ENCODE measurements at regions not wholly inside any gene's neighbourhood (a gene's known extent, or its start where the extent isn't known, plus 50 kb on each side); places are given as distances from the start of the nearest gene placed in this dataset.
"Not testable (repeated sequence)": the region's sequence is repeated elsewhere in the genome, so short reads cannot be mapped to it uniquely, and the experiment has no call there.

DNA sequence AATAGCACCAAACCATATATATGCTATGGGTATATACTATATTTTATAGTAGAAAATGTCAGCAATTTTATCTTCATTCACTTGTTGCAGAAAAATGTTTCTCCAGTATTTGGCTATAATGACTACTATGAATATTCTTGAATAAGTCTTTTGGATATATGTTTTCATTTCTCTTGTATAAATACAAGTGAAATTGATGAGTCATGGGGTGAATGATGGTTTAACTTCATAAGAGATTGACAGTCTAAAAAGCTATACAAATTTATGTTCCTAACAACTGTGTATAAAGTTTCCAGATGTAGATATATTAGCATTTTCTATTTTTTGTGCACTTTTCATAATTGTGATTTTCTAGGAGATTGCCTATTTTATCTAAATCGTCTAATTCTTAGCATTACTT lies 714.8 kb downstream of the TRHDE start:
- Histone ChIP-seq H3K4me3 (ENCODE audit: low read length, poor library complexity, severe bottlenecking) (no peak overlapping the region), H3K79me2 (ENCODE audit: insufficient read depth, low read length) (no peaks in the 10 kb centered on the region), H3K4me2 (ENCODE audit: low read depth, low read length, poor library complexity, severe bottlenecking) (no peak overlapping the region), H3F3A (ENCODE audit: low read depth) (no peaks in the 10 kb centered on the region), H4K20me1 (ENCODE audit: insufficient read depth, low read length, poor library complexity, severe bottlenecking) (no peaks in the 10 kb centered on the region), H3K9ac (ENCODE audit: low read depth, low read length, poor library complexity, severe bottlenecking) (no peak overlapping the region), H2AFZ (ENCODE audit: low read length) (no peak overlapping the region), H3K36me3 (ENCODE audit: insufficient read depth, low read length) (no peaks in the 10 kb centered on the region), H3K9me3 (ENCODE audit: insufficient read depth, low read depth, low read length) (no peaks in the 10 kb centered on the region), H3K9me2 (replicated peaks; ENCODE audit: low read depth, low read length) (no peaks in the 10 kb centered on the region), H3K4me1 (ENCODE audit: insufficient read depth, low read length, poor library complexity, severe bottlenecking) (no peaks in the 10 kb centered on the region), H3K27me3 (ENCODE audit: insufficient read depth, low read length, poor library complexity, severe bottlenecking) (no peaks in the 10 kb centered on the region)
- TF ChIP-seq, protein P1, sequence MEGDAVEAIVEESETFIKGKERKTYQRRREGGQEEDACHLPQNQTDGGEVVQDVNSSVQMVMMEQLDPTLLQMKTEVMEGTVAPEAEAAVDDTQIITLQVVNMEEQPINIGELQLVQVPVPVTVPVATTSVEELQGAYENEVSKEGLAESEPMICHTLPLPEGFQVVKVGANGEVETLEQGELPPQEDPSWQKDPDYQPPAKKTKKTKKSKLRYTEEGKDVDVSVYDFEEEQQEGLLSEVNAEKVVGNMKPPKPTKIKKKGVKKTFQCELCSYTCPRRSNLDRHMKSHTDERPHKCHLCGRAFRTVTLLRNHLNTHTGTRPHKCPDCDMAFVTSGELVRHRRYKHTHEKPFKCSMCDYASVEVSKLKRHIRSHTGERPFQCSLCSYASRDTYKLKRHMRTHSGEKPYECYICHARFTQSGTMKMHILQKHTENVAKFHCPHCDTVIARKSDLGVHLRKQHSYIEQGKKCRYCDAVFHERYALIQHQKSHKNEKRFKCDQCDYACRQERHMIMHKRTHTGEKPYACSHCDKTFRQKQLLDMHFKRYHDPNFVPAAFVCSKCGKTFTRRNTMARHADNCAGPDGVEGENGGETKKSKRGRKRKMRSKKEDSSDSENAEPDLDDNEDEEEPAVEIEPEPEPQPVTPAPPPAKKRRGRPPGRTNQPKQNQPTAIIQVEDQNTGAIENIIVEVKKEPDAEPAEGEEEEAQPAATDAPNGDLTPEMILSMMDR (conservative IDR thresholded peaks at IDR 0.05; ENCODE audit: low read length) = no peak
- no peak for TF ChIP-seq EZH2phosphoT487 (IDR thresholded peaks at IDR 0.05; ENCODE audit: borderline replicate concordance)

DNA sequence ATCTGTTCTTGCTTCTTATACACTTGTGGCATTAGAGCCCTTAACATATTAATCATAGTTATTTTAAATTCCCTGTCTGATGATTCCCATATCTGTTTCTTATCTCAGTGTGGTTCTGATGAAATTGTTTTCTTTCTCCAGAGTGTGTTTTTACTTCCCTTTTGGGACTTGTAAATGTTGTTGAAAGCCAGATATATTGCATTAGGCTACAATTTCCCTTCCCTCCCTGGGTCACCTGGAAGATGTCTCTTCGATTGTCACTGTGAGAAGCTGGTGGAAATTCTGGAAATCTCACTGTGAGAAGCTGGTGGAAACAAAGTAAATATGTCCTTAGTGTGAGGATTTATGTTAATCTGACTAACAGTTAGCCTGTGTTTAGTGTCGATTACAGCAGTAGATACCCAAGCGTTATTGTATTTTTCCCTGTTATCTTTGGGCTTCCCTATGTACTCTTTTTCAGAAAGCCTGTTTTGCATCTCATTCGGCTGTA lies 717.3 kb downstream of the TRHDE start:
- no peak overlapping the region for H3K9ac ChIP-seq (ENCODE audit: low read depth, low read length, poor library complexity, severe bottlenecking)
- TF ChIP-seq, protein P1 (conservative IDR thresholded peaks at IDR 0.05; ENCODE audit: low read length) = no peak
- no peak for TF ChIP-seq EZH2phosphoT487 (IDR thresholded peaks at IDR 0.05; ENCODE audit: borderline replicate concordance)
- no peaks in the 10 kb centered on the region for H3K4me1 ChIP-seq (ENCODE audit: insufficient read depth, low read length, poor library complexity, severe bottlenecking)
- H4K20me1 ChIP-seq (ENCODE audit: insufficient read depth, low read length, poor library complexity, severe bottlenecking) = no peaks in the 10 kb centered on the region
- no peaks in the 10 kb centered on the region for H3K9me2 ChIP-seq (replicated peaks; ENCODE audit: low read depth, low read length)
- H3K4me3 ChIP-seq (ENCODE audit: low read length, poor library complexity, severe bottlenecking) = no peak overlapping the region
- H3K4me2 ChIP-seq (ENCODE audit: low read depth, low read length, poor library complexity, severe bottlenecking) = no peak overlapping the region
- no peaks in the 10 kb centered on the region for H3K27me3 ChIP-seq (ENCODE audit: insufficient read depth, low read length, poor library complexity, severe bottlenecking)
- no peaks in the 10 kb centered on the region for H3F3A ChIP-seq (ENCODE audit: low read depth)
- no peaks in the 10 kb centered on the region for H3K9me3 ChIP-seq (ENCODE audit: insufficient read depth, low read depth, low read length)
- H3K79me2 ChIP-seq (ENCODE audit: insufficient read depth, low read length) = no peaks in the 10 kb centered on the region
- no peaks in the 10 kb centered on the region for H3K36me3 ChIP-seq (ENCODE audit: insufficient read depth, low read length)
- no peak overlapping the region for H2AFZ ChIP-seq (ENCODE audit: low read length)

DNA sequence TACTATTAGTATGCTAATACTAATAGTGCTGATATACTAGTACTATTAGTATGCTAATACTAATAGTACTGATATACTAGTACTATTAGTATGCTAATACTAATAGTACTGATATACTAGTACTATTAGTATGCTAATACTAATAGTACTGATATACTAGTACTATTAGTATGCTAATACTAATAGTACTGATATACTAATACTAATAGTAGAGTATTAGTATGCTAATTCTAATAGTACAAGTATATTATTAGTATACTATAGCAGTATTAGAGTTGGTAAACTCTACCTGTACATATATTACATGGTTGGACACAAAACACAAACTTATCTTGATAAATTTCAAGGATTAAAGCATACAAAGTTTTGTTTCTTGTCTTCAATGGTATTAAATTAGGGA lies 722.9 kb downstream of the TRHDE start:
- H3K4me2 ChIP-seq (ENCODE audit: low read depth, low read length, poor library complexity, severe bottlenecking); H3K27me3 ChIP-seq (ENCODE audit: insufficient read depth, low read length, poor library complexity, severe bottlenecking); H3K4me3 ChIP-seq (ENCODE audit: low read length, poor library complexity, severe bottlenecking): not testable (repeated sequence)

DNA sequence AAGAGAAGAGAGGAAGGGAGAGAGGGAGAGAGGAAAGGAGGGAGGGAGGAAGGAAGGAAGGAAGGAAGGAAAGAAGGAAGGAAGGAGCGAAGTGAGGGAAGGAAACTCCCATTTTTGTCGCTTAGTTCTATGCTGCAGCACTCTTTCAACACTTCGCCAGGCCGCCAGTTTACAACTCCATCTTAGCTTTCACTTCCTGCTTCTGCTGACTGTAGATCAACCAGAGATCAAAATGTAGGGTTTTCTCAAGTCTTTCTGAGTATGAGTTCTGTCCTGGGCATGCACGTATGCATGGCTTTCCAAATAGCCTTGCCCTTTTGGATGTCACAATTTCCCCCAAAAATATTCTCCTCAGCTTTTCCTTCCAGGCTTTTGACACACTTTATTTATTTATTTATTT lies 723.4 kb downstream of the TRHDE start:
- H2AFZ ChIP-seq (ENCODE audit: low read length) = no peak overlapping the region
- no peaks in the 10 kb centered on the region for H4K20me1 ChIP-seq (ENCODE audit: insufficient read depth, low read length, poor library complexity, severe bottlenecking)
- no peaks in the 10 kb centered on the region for H3K9me3 ChIP-seq (ENCODE audit: insufficient read depth, low read depth, low read length)
- H3F3A ChIP-seq (ENCODE audit: low read depth) = no peaks in the 10 kb centered on the region
- no peak for TF ChIP-seq EZH2phosphoT487 (IDR thresholded peaks at IDR 0.05; ENCODE audit: borderline replicate concordance)
- TF ChIP-seq, protein P1 (conservative IDR thresholded peaks at IDR 0.05; ENCODE audit: low read length) = no peak
- no peaks in the 10 kb centered on the region for H3K27me3 ChIP-seq (ENCODE audit: insufficient read depth, low read length, poor library complexity, severe bottlenecking)
- no peaks in the 10 kb centered on the region for H3K9me2 ChIP-seq (replicated peaks; ENCODE audit: low read depth, low read length)
- H3K79me2 ChIP-seq (ENCODE audit: insufficient read depth, low read length) = no peaks in the 10 kb centered on the region
- no peak overlapping the region for H3K4me2 ChIP-seq (ENCODE audit: low read depth, low read length, poor library complexity, severe bottlenecking)
- H3K4me1 ChIP-seq (ENCODE audit: insufficient read depth, low read length, poor library complexity, severe bottlenecking) = no peaks in the 10 kb centered on the region
- no peaks in the 10 kb centered on the region for H3K36me3 ChIP-seq (ENCODE audit: insufficient read depth, low read length)
- H3K9ac ChIP-seq (ENCODE audit: low read depth, low read length, poor library complexity, severe bottlenecking) = no peak overlapping the region
- H3K4me3 ChIP-seq (ENCODE audit: low read length, poor library complexity, severe bottlenecking) = no peak overlapping the region

More for the DNA sequence above, 722.9 kb downstream of the TRHDE start:
- not testable (repeated sequence) for H3K9me2 ChIP-seq (replicated peaks; ENCODE audit: low read depth, low read length); H3K79me2 ChIP-seq (ENCODE audit: insufficient read depth, low read length); H3K36me3 ChIP-seq (ENCODE audit: insufficient read depth, low read length); H4K20me1 ChIP-seq (ENCODE audit: insufficient read depth, low read length, poor library complexity, severe bottlenecking); H3K9ac ChIP-seq (ENCODE audit: low read depth, low read length, poor library complexity, severe bottlenecking); H3F3A ChIP-seq (ENCODE audit: low read depth); H3K9me3 ChIP-seq (ENCODE audit: insufficient read depth, low read depth, low read length); H2AFZ ChIP-seq (ENCODE audit: low read length); H3K4me1 ChIP-seq (ENCODE audit: insufficient read depth, low read length, poor library complexity, severe bottlenecking)

DNA sequence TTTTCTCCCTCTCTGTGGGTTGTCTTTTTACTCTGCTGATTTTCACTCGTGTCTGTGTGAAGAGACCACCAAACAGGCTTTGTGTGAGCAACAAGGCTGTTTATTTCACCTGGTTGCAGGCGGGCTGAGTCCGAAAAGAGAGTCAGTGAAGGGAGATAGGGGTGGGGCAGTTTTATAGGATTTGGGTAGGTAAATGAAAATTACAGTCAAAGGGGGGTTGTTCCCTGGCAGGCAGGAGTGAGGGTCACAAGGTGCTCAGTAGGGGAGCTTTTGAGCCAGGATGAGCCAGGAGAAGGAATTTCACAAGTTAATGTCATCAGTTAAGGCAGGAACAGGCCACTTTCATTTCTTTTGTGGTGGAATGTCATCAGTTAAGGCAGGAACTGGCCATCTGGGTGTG lies 729.6 kb downstream of the TRHDE start:
- not testable (repeated sequence) for H3K36me3 ChIP-seq (ENCODE audit: insufficient read depth, low read length); H3F3A ChIP-seq (ENCODE audit: low read depth); H3K4me2 ChIP-seq (ENCODE audit: low read depth, low read length, poor library complexity, severe bottlenecking); H3K79me2 ChIP-seq (ENCODE audit: insufficient read depth, low read length); H3K27me3 ChIP-seq (ENCODE audit: insufficient read depth, low read length, poor library complexity, severe bottlenecking); H3K4me3 ChIP-seq (ENCODE audit: low read length, poor library complexity, severe bottlenecking); H3K9me2 ChIP-seq (replicated peaks; ENCODE audit: low read depth, low read length); H3K9ac ChIP-seq (ENCODE audit: low read depth, low read length, poor library complexity, severe bottlenecking); H4K20me1 ChIP-seq (ENCODE audit: insufficient read depth, low read length, poor library complexity, severe bottlenecking); H3K9me3 ChIP-seq (ENCODE audit: insufficient read depth, low read depth, low read length); H2AFZ ChIP-seq (ENCODE audit: low read length); H3K4me1 ChIP-seq (ENCODE audit: insufficient read depth, low read length, poor library complexity, severe bottlenecking)

All from Loucy (cell line).